A673 (cell line): ENCODE measurements at regions not wholly inside any gene's neighbourhood (a gene's known extent, or its start where the extent isn't known, plus 50 kb on each side); places are given as distances from the start of the nearest gene placed in this dataset.

Experiments
- BruUV-seq: library from RNA; stranded (reverse); fragments of 400-500 nt; replicated peaks from 2 replicates; lab custom pipeline; 2021; lab: Mats Ljungman, UMichigan
- CTCF ChIA-PET: fragments of 300-600 bp; sonication (Branson Sonifier 250); formaldehyde crosslinking; loops from one replicate; lab custom pipeline; 2022; ENCODE audit warnings: antibody characterized with exemption; lab: Charles Lee
- POLR2A ChIA-PET: fragments of 300-600 bp; sonication (Branson Sonifier 250); formaldehyde crosslinking; loops from one replicate; lab custom pipeline; 2022; ENCODE audit warnings: antibody characterized with exemption; ENCODE audit not compliant: low non-redundant PET; lab: Charles Lee
- DNase-seq: peaks from one replicate; pipeline ENCODE4 v3.0.0-alpha.2; 2015; ENCODE audit warnings: low spot score
- H3K27ac ChIP-seq: fragments of 200-600 bp; sonication (generic); 2 replicates; pipeline ENCODE4 v1.5.1; 2016; ENCODE audit warnings: mixed run types, low read depth, mild to moderate bottlenecking, mixed read lengths, antibody characterized with exemption, low read length; ENCODE audit not compliant: poor library complexity, severe bottlenecking
- H3K27me3 ChIP-seq: fragments of 200-600 bp; sonication (generic); replicated peaks from 2 replicates; pipeline ENCODE4 v1.6.1; 2017; ENCODE audit warnings: mixed run types, low read depth, mild to moderate bottlenecking, mixed read lengths, antibody characterized with exemption, low read length; ENCODE audit not compliant: insufficient read depth, poor library complexity
- H3K36me3 ChIP-seq: fragments of 200-600 bp; sonication (generic); 2 replicates; pipeline ENCODE4 v1.6.1; 2016; ENCODE audit warnings: mixed run types, mild to moderate bottlenecking, mixed read lengths, antibody characterized with exemption, low read length; ENCODE audit not compliant: insufficient read depth, poor library complexity, severe bottlenecking
- H3K4me1 ChIP-seq: fragments of 200-600 bp; sonication (generic); 2 replicates; pipeline ENCODE4 v1.6.1; 2017; ENCODE audit warnings: mixed run types, mild to moderate bottlenecking, mixed read lengths, antibody characterized with exemption, low read length; ENCODE audit not compliant: insufficient read depth, poor library complexity, severe bottlenecking
- H3K4me3 ChIP-seq: fragments of 200-600 bp; sonication (generic); 2 replicates; pipeline ENCODE4 v1.5.1; 2016; ENCODE audit warnings: low read depth, mixed run types, mild to moderate bottlenecking, mixed read lengths, low read length; ENCODE audit not compliant: poor library complexity, severe bottlenecking
- H3K9me3 ChIP-seq: fragments of 200-600 bp; sonication (generic); 2 replicates; pipeline ENCODE4 v1.6.1; 2016; ENCODE audit warnings: mixed run types, low read depth, mild to moderate bottlenecking, mixed read lengths, antibody characterized with exemption, low read length; ENCODE audit not compliant: poor library complexity, severe bottlenecking
- EZH2 ChIP-seq: fragments of 200-600 bp; sonication (generic); IDR thresholded peaks from 2 replicates; pipeline ENCODE4 v1.6.1; 2017; ENCODE audit warnings: borderline replicate concordance, low read depth, mild to moderate bottlenecking, mixed read lengths, antibody characterized with exemption, low read length; ENCODE audit not compliant: poor library complexity, severe bottlenecking
- intact Hi-C: fragments of 100-400 bp; cut with micrococcal nuclease; formaldehyde crosslinking; loops from one replicate; pipeline ENCODE4 v1.10.0; 2022; ENCODE audit not compliant: unreplicated experiment
- TF ChIP-seq, protein P1 (sequence below): fragments of 300-800, 200-600 bp; sonication (generic); conservative IDR thresholded peaks from 2 replicates; pipeline ENCODE4 v1.5.1; 2017; ENCODE audit warnings: low read depth, mild to moderate bottlenecking, antibody characterized with exemption, low read length, moderate library complexity, mixed read lengths

DNA sequence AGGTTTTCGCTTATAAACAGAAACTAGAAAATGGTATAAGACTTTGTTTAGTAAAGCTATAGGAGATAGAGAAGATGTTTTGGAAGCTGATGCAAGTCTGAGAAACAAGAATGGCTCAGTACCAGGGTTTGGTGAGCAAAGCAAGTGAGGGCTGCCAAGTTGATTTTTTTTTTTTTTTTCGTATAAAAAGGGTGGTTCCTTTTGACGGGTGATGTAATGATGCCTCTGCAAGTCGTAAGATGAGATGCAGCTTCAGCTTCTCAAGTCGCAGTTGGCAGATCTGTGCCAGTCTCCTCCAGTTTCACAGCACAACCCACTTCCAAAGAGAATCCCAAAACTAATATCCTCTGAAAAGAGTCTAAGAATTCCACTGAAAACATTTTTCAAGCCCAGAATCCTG lies 252.8 kb upstream of the CDH4 start:
- intact Hi-C loops, result no loop called here
- CTCF ChIA-PET, result no interaction called here
- Histone ChIP-seq H3K27ac (no peak overlapping the region), H3K36me3 (no peaks in the 10 kb centered on the region), H3K9me3 (no peaks in the 10 kb centered on the region), H3K4me3 (no peak overlapping the region), H3K27me3 (peaks cover 35% of the 10 kb centered on the region), H3K4me1 (no peaks in the 10 kb centered on the region)
- POLR2A ChIA-PET, result no interaction called here
- TF ChIP-seq, protein P1, sequence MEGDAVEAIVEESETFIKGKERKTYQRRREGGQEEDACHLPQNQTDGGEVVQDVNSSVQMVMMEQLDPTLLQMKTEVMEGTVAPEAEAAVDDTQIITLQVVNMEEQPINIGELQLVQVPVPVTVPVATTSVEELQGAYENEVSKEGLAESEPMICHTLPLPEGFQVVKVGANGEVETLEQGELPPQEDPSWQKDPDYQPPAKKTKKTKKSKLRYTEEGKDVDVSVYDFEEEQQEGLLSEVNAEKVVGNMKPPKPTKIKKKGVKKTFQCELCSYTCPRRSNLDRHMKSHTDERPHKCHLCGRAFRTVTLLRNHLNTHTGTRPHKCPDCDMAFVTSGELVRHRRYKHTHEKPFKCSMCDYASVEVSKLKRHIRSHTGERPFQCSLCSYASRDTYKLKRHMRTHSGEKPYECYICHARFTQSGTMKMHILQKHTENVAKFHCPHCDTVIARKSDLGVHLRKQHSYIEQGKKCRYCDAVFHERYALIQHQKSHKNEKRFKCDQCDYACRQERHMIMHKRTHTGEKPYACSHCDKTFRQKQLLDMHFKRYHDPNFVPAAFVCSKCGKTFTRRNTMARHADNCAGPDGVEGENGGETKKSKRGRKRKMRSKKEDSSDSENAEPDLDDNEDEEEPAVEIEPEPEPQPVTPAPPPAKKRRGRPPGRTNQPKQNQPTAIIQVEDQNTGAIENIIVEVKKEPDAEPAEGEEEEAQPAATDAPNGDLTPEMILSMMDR, result no peak
- TF ChIP-seq EZH2, result no peak
- no TSS peak for BruUV-seq
- no peak for DNase-seq

DNA sequence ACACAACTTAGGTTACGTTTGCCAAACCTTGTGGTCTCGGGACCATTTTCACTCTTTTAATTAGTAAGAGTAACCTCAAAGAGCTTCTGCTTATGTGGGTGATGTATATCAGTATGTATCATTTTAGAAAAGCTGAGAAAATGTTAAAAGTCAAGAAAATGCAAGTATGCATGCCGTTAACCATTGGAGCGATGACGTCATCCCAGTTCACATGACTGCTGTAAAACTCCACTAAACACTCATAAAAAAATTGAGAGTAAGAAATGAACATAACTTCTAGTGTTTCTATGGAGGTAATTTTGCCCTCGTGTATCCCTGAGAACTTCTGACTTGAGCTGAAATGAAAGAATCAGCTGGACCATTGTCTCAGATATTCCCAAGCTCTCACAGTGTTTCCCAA lies 250.0 kb upstream of the CDH4 start:
- H3K4me1 ChIP-seq, result no peaks in the 10 kb centered on the region
- no peak overlapping the region for H3K27ac ChIP-seq
- peaks cover 39% of the 10 kb centered on the region for H3K27me3 ChIP-seq
- no peak overlapping the region for H3K4me3 ChIP-seq
- TF ChIP-seq, protein P1, result no peak
- no peak for TF ChIP-seq EZH2
- no TSS peak for BruUV-seq
- ChIA-PET CTCF (no interaction called here), POLR2A (no interaction called here)
- DNase-seq, result no peak
- H3K36me3 ChIP-seq, result no peaks in the 10 kb centered on the region
- intact Hi-C loops, result no loop called here
- H3K9me3 ChIP-seq, result no peaks in the 10 kb centered on the region

- no peak for DNase-seq
- H3K4me3 ChIP-seq, result no peak overlapping the region
- BruUV-seq, result no TSS peak
- CTCF ChIA-PET, result no interaction called here
- POLR2A ChIA-PET, result interaction anchor here (0.6 kb wide), 1 partner anchor 11 kb away, joined by 6 read pairs; no protein-coding TSS in a partner anchor
- H3K36me3 ChIP-seq, result no peaks in the 10 kb centered on the region
- H3K9me3 ChIP-seq, result no peaks in the 10 kb centered on the region
- no peak overlapping the region for H3K27ac ChIP-seq
- no peaks in the 10 kb centered on the region for H3K4me1 ChIP-seq
- intact Hi-C loops, result no loop called here
- TF ChIP-seq, protein P1, result no peak
- no peak for TF ChIP-seq EZH2
- peaks cover 41% of the 10 kb centered on the region for H3K27me3 ChIP-seq
These were observed 237.6 kb upstream of the CDH4 start for GRCh38 chr20:61014491-61014890.
